ENCODE measurements at regions not wholly inside any gene's neighbourhood (a gene's known extent, or its start where the extent isn't known, plus 50 kb on each side); places are given as distances from the start of the nearest gene placed in this dataset.

DNA sequence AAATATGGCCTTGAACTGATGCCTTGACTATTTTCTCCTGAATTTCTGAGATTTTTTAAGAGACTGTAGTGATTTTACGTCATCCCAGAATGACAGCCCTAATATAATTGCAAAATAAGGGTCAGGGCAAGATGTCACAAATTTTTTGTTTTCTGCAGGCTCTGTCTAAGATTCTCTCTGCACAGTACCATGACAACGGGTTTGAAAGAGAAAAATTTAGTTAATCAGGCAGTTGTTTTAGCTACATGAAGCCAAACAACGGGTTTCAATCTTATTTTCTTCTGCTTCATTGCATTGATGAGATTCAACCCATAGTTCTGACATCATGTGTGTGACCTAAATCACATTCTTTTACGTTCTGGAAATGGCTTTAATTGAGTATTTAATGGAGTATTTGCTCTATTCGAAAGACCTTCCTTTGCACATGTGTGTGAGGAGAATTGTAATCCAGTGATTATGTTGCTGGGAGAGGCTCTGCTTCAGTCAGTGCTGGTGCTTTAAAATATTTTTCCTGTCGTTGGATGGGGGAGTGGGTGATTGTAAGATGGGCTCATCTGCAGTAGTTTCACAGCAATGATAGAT, 118.0 kb upstream of the RHOBTB1 start:
- TF ChIP-seq POLR2A (IDR thresholded peaks at IDR 0.05) (no peak), POLR2AphosphoS5 (IDR thresholded peaks at IDR 0.05) (no peak), EP300 (IDR thresholded peaks at IDR 0.05) (no peak)
- TF ChIP-seq, protein P1, sequence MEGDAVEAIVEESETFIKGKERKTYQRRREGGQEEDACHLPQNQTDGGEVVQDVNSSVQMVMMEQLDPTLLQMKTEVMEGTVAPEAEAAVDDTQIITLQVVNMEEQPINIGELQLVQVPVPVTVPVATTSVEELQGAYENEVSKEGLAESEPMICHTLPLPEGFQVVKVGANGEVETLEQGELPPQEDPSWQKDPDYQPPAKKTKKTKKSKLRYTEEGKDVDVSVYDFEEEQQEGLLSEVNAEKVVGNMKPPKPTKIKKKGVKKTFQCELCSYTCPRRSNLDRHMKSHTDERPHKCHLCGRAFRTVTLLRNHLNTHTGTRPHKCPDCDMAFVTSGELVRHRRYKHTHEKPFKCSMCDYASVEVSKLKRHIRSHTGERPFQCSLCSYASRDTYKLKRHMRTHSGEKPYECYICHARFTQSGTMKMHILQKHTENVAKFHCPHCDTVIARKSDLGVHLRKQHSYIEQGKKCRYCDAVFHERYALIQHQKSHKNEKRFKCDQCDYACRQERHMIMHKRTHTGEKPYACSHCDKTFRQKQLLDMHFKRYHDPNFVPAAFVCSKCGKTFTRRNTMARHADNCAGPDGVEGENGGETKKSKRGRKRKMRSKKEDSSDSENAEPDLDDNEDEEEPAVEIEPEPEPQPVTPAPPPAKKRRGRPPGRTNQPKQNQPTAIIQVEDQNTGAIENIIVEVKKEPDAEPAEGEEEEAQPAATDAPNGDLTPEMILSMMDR (IDR thresholded peaks at IDR 0.05), result no peak
- DNase-seq (no peak), ATAC-seq (ENCODE audit: low FRiP score in 2 of 2) (no peak)
- Histone ChIP-seq H3K9me3 (no peaks in the 10 kb centered on the region), H3K4me1 (no peaks in the 10 kb centered on the region), H3K36me3 (no peaks in the 10 kb centered on the region), H3K4me3 (no peak overlapping the region), H3K27ac (no peak overlapping the region), H3K27me3 (no peaks in the 10 kb centered on the region)
- WGBS, 2 donors, result 74 to 79% methylated on average over 6 of the region's 6 CpGs

GRCh38 chr10:61059636-61060035, 115.7 kb upstream of the RHOBTB1 start:
- Histone ChIP-seq H3K9me3 (no peaks in the 10 kb centered on the region), H3K4me3 (no peak overlapping the region), H3K27me3 (no peaks in the 10 kb centered on the region), H3K36me3 (no peaks in the 10 kb centered on the region), H3K27ac (no peak overlapping the region), H3K4me1 (no peaks in the 10 kb centered on the region)
- 75 to 76% methylated on average over 5 of the region's 5 CpGs for WGBS, 2 donors
- no peak for TF ChIP-seq POLR2A (IDR thresholded peaks at IDR 0.05)
- TF ChIP-seq POLR2AphosphoS5 (IDR thresholded peaks at IDR 0.05), result no peak
- TF ChIP-seq EP300 (IDR thresholded peaks at IDR 0.05), result no peak
- TF ChIP-seq, protein P1 (IDR thresholded peaks at IDR 0.05), result no peak
- DNase-seq (no peak), ATAC-seq (ENCODE audit: low FRiP score in 2 of 2) (no peak)

DNA sequence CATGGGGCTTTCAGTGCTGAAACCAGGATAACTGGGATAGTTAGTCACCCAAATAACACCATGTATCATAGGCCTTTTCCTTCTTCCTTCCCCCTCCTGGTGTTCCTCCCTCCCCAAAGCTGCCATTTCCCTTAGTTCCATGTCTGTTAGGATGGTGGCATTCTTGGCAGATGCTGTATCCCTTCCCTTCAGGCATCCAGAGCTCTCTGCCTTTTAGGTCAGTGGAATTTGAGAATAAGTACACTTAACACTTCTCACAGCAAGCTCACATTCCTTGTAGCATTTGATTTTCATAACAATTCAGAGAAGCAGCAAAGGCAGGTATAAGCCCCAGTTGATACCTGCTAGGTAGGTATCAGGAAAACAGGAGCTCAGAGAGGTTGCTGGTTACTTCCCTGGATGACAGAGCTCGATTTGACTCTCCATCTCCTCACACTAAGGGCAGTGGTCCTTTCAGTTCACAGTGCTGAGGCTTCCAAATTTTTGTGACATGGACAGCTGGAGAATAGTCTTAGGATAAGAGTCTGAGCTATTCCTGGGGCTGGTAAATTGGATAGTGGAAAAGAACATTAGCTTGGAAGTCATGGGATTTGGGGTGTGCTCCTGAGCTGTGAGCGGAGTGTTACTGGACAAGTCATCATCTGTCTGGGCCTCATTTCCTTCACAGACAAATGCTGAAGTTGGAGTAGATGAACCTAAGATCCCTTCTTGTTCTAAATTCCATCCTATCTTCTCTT, 108.7 kb upstream of the RHOBTB1 start:
- 73 to 92% methylated on average over 1 to 2 of the region's 2 CpGs for WGBS, 2 donors
- Histone ChIP-seq H3K4me3 (no peak overlapping the region), H3K27ac (no peak overlapping the region), H3K4me1 (no peaks in the 10 kb centered on the region), H3K36me3 (no peaks in the 10 kb centered on the region), H3K27me3 (no peaks in the 10 kb centered on the region), H3K9me3 (no peaks in the 10 kb centered on the region)
- TF ChIP-seq, protein P1 (IDR thresholded peaks at IDR 0.05), result no peak
- TF ChIP-seq POLR2A (IDR thresholded peaks at IDR 0.05) (no peak), POLR2AphosphoS5 (IDR thresholded peaks at IDR 0.05) (no peak), EP300 (IDR thresholded peaks at IDR 0.05) (no peak)
- no peak for DNase-seq
- ATAC-seq (ENCODE audit: low FRiP score in 2 of 2), result no peak

DNA sequence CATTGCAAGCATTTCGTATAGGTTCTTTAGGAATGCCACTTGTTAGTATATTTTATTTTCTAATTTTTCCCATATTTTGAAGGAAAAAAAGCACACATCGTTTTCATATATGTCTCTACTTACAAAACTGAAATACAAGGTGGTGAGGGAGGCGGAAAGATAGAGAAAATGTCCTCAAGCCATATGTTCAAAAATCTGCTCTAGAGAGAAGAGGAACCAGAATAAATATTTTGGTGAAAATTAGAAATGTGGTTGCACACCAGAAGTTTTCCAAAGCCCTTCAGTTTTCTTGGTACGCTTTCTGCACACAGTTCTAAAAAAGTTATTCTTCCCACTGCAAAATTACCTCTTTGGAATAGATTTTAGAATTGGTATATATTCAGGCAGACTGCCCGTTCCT, 107.4 kb upstream of the RHOBTB1 start:
- no peak for ATAC-seq (ENCODE audit: low FRiP score in 2 of 2)
- H3K36me3 ChIP-seq, result no peaks in the 10 kb centered on the region
- H3K27ac ChIP-seq, result no peak overlapping the region
- 91 to 96% methylated on average over 5 of the region's 5 CpGs for WGBS, 2 donors
- H3K27me3 ChIP-seq, result no peaks in the 10 kb centered on the region
- H3K4me3 ChIP-seq, result no peak overlapping the region
- no peak for TF ChIP-seq EP300 (IDR thresholded peaks at IDR 0.05)
- H3K4me1 ChIP-seq, result no peaks in the 10 kb centered on the region
- no peaks in the 10 kb centered on the region for H3K9me3 ChIP-seq
- DNase-seq, result no peak

DNA sequence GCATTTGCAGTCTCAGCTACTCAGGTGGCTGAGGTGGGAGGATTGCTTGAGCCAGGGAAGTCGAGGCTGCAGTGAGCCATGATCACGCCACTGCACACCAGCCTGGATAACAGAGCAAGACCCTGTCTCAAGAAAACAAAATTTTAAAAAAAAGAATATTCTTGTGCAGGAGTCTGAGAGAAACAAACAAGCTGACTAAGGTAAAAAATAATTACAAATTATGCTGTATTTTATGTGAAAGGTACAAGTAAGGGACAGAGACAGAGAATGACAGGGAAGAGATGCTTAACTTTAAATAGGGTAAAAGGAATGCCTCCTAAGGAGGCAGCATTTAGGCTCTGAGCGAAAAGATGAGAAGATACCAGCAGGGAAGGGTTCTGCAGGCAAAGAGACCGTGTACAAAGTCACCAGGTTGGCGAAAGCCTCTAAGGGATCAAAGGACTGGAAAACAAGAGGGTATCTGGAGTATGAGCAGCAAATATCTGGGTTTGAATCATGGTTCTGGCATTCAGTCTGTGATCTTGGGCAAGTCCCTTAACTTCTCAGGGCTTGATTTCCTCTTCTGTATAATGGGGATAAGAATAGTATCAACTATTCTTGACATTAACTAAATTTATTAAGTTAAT, 106.2 kb upstream of the RHOBTB1 start:
- DNase-seq (no peak), ATAC-seq (ENCODE audit: low FRiP score in 2 of 2) (no peak)
- no peak for TF ChIP-seq EP300 (IDR thresholded peaks at IDR 0.05)
- TF ChIP-seq POLR2AphosphoS5 (IDR thresholded peaks at IDR 0.05), result no peak
- TF ChIP-seq, protein P1 (IDR thresholded peaks at IDR 0.05), result no peak
- TF ChIP-seq POLR2A (IDR thresholded peaks at IDR 0.05), result no peak
- no peak overlapping the region for H3K4me3 ChIP-seq
- H3K27me3 ChIP-seq, result no peaks in the 10 kb centered on the region
- no peaks in the 10 kb centered on the region for H3K4me1 ChIP-seq
- no peaks in the 10 kb centered on the region for H3K9me3 ChIP-seq
- H3K36me3 ChIP-seq, result no peaks in the 10 kb centered on the region
- 86% methylated on average over 5 of the region's 5 CpGs for WGBS, 2 donors
- no peak overlapping the region for H3K27ac ChIP-seq
